WTC11 (cell line): ENCODE measurements at regions not wholly inside any gene's neighbourhood (a gene's known extent, or its start where the extent isn't known, plus 50 kb on each side); places are given as distances from the start of the nearest gene placed in this dataset.

Experiments used
- ATAC-seq: fragments of 200-7000 bp; cut with Tn5 transposase; 2 replicates; pipeline ENCODE4 v1.10.0; 2021; ENCODE audit warnings: mild to moderate bottlenecking, moderate library complexity
- CTCF ChIA-PET: fragments of 300-600 bp; sonication (Branson Sonifier 250); formaldehyde crosslinking; loops from one replicate; lab custom pipeline; 2021; ENCODE audit warnings: antibody characterized with exemption; lab: Charles Lee
- POLR2A ChIA-PET: fragments of 350-600 bp; sonication (Branson Sonifier 250); formaldehyde crosslinking; loops from one replicate; lab custom pipeline; 2021; ENCODE audit warnings: antibody characterized with exemption; lab: Charles Lee
- DNase-seq: peaks from one replicate; pipeline ENCODE4 v3.0.0; 2021; ENCODE audit warnings: low spot score
- H3K27ac Mint-ChIP-seq: 2 replicates; pipeline ENCODE4 v1.8.0; 2021; ENCODE audit warnings: mixed read lengths
- H3K27me3 Mint-ChIP-seq: 2 replicates; pipeline ENCODE4 v1.8.0; 2021; ENCODE audit warnings: low read depth, mild to moderate bottlenecking, moderate library complexity, mixed read lengths
- H3K36me3 Mint-ChIP-seq: 2 replicates; pipeline ENCODE4 v1.8.0; 2021; ENCODE audit warnings: mixed read lengths
- H3K4me1 Mint-ChIP-seq: 2 replicates; pipeline ENCODE4 v1.8.0; 2022; ENCODE audit warnings: mixed read lengths
- H3K4me3 Mint-ChIP-seq: 2 replicates; pipeline ENCODE4 v1.8.0; 2021; ENCODE audit warnings: mild to moderate bottlenecking, moderate library complexity, mixed read lengths
- H3K9me3 Mint-ChIP-seq: 2 replicates; pipeline ENCODE4 v1.8.0; 2021; ENCODE audit warnings: mixed read lengths
- CBFB ChIP-seq: sonication (generic); formaldehyde crosslinking; IDR thresholded peaks from 2 replicates; pipeline ENCODE4 v1.8.1; 2022; ENCODE audit warnings: mild to moderate bottlenecking, low read depth, missing genetic modification reagents
- CREM ChIP-seq: sonication (generic); formaldehyde crosslinking; IDR thresholded peaks from 2 replicates; pipeline ENCODE4 v1.8.1; 2022; ENCODE audit warnings: mild to moderate bottlenecking, missing genetic modification reagents, moderate library complexity
- EMX1 ChIP-seq: fragments of 250-450 bp; sonication (Bioruptor Pico); IDR thresholded peaks from 2 replicates; pipeline ENCODE4 v1.8.0; 2021; ENCODE audit warnings: mild to moderate bottlenecking
- ETV6 ChIP-seq: sonication (generic); formaldehyde crosslinking; IDR thresholded peaks from 2 replicates; pipeline ENCODE4 v1.8.1; 2022; ENCODE audit warnings: mild to moderate bottlenecking, missing genetic modification reagents
- GRHL2 ChIP-seq: fragments of 250-450 bp; sonication (Bioruptor Pico); IDR thresholded peaks from 2 replicates; pipeline ENCODE4 v1.8.0; 2022; ENCODE audit warnings: mild to moderate bottlenecking, moderate library complexity; ENCODE audit not compliant: insufficient replicate concordance, severe bottlenecking
- IRF2 ChIP-seq: sonication (generic); formaldehyde crosslinking; IDR thresholded peaks from 2 replicates; pipeline ENCODE4 v1.8.0; 2022; ENCODE audit warnings: low read depth, missing genetic modification reagents, borderline replicate concordance
- MYBL2 ChIP-seq: sonication (generic); formaldehyde crosslinking; IDR thresholded peaks from 2 replicates; pipeline ENCODE4 v1.8.1; 2023; ENCODE audit warnings: mild to moderate bottlenecking, moderate library complexity, missing genetic modification reagents
- NFE2L1 ChIP-seq: sonication (generic); formaldehyde crosslinking; IDR thresholded peaks from 2 replicates; pipeline ENCODE4 v1.8.1; 2023; ENCODE audit warnings: missing genetic modification reagents
- NR2C2 ChIP-seq: sonication (generic); formaldehyde crosslinking; IDR thresholded peaks from 2 replicates; pipeline ENCODE4 v1.8.0; 2022; ENCODE audit warnings: mild to moderate bottlenecking, missing genetic modification reagents
- OVOL2 ChIP-seq: fragments of 250-450 bp; sonication (Bioruptor Pico); IDR thresholded peaks from 2 replicates; pipeline ENCODE4 v1.9.0; 2021; ENCODE audit warnings: mild to moderate bottlenecking, borderline replicate concordance
- TEAD4 ChIP-seq: sonication (generic); formaldehyde crosslinking; IDR thresholded peaks from 2 replicates; pipeline ENCODE4 v1.8.0; 2022; ENCODE audit warnings: mild to moderate bottlenecking, missing genetic modification reagents
- ZBTB21 ChIP-seq: sonication (generic); formaldehyde crosslinking; IDR thresholded peaks from 2 replicates; pipeline ENCODE4 v1.8.1; 2023; ENCODE audit warnings: mild to moderate bottlenecking, missing genetic modification reagents, borderline replicate concordance
- ZNF263 ChIP-seq: sonication (generic); formaldehyde crosslinking; IDR thresholded peaks from 2 replicates; pipeline ENCODE4 v1.8.1; 2022; ENCODE audit warnings: low read depth, mild to moderate bottlenecking, moderate library complexity, missing genetic modification reagents
- ZNF317 ChIP-seq: sonication (generic); formaldehyde crosslinking; IDR thresholded peaks from 2 replicates; pipeline ENCODE4 v1.8.1; 2023; ENCODE audit warnings: low read depth, mild to moderate bottlenecking, moderate library complexity, missing genetic modification reagents, borderline replicate concordance
- ZNF671 ChIP-seq: fragments of 250-450 bp; sonication (Bioruptor Pico); IDR thresholded peaks from 2 replicates; pipeline ENCODE4 v1.8.0; 2021; ENCODE audit warnings: mild to moderate bottlenecking
- TF ChIP-seq, protein P1 (sequence below): sonication (generic); formaldehyde crosslinking; IDR thresholded peaks from 2 replicates; pipeline ENCODE4 v1.8.1; 2022; ENCODE audit warnings: missing genetic modification reagents, borderline replicate concordance
- TF ChIP-seq, protein P2 (sequence below): fragments of 250-450 bp; sonication (Bioruptor Pico); IDR thresholded peaks from 2 replicates; pipeline ENCODE4 v1.9.0; 2021; ENCODE audit warnings: moderate library complexity, mild to moderate bottlenecking, inconsistent platforms, borderline replicate concordance
- TF ChIP-seq, protein P3 (sequence below): fragments of 250-450 bp; sonication (Bioruptor Pico); IDR thresholded peaks from 2 replicates; pipeline ENCODE4 v1.9.0; 2021; ENCODE audit warnings: mild to moderate bottlenecking, borderline replicate concordance
- TF ChIP-seq, protein P4 (sequence below): fragments of 250-450 bp; sonication (Bioruptor Pico); conservative IDR thresholded peaks from 2 replicates; pipeline ENCODE4 v1.9.0; 2021; ENCODE audit warnings: mild to moderate bottlenecking
- TF ChIP-seq, protein P5 (sequence below): sonication (generic); formaldehyde crosslinking; IDR thresholded peaks from 2 replicates; pipeline ENCODE4 v1.8.1; 2023; ENCODE audit warnings: mild to moderate bottlenecking, missing genetic modification reagents, moderate library complexity

DNA sequence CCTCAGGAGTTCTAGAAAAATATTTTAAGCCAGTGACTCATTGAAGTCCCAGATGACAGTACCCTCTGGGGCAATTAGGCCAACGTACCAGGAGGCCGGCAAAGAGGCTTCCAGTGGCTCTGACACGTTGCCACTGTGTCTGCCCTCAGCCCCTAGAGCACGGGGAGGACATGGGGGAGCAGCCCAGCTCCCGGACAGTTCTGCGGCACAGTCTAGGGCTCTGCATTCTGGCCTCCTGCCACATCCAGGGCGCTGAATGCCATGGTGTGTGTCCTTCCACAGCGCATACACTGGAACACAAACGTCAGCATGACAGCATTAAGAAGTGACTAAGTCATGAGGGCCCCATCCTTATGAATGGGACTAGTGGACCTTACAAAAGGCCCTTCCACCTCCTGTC, 156.2 kb downstream of the RNASET2 start:
- POLR2A ChIA-PET, result no interaction called here
- no peak for TF ChIP-seq ETV6
- no peak for TF ChIP-seq TEAD4 (CRISPR knock-in tag)
- TF ChIP-seq, protein P1, sequence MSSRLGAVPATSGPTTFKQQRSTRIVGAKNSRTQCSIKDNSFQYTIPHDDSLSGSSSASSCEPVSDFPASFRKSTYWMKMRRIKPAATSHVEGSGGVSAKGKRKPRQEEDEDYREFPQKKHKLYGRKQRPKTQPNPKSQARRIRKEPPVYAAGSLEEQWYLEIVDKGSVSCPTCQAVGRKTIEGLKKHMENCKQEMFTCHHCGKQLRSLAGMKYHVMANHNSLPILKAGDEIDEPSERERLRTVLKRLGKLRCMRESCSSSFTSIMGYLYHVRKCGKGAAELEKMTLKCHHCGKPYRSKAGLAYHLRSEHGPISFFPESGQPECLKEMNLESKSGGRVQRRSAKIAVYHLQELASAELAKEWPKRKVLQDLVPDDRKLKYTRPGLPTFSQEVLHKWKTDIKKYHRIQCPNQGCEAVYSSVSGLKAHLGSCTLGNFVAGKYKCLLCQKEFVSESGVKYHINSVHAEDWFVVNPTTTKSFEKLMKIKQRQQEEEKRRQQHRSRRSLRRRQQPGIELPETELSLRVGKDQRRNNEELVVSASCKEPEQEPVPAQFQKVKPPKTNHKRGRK (CRISPR knock-in tag), result no peak
- TF ChIP-seq, protein P2, sequence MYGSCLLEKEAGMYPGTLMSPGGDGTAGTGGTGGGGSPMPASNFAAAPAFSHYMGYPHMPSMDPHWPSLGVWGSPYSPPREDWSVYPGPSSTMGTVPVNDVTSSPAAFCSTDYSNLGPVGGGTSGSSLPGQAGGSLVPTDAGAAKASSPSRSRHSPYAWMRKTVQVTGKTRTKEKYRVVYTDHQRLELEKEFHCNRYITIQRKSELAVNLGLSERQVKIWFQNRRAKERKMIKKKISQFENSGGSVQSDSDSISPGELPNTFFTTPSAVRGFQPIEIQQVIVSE (CRISPR knock-in tag), result no peak
- TF ChIP-seq, protein P3, sequence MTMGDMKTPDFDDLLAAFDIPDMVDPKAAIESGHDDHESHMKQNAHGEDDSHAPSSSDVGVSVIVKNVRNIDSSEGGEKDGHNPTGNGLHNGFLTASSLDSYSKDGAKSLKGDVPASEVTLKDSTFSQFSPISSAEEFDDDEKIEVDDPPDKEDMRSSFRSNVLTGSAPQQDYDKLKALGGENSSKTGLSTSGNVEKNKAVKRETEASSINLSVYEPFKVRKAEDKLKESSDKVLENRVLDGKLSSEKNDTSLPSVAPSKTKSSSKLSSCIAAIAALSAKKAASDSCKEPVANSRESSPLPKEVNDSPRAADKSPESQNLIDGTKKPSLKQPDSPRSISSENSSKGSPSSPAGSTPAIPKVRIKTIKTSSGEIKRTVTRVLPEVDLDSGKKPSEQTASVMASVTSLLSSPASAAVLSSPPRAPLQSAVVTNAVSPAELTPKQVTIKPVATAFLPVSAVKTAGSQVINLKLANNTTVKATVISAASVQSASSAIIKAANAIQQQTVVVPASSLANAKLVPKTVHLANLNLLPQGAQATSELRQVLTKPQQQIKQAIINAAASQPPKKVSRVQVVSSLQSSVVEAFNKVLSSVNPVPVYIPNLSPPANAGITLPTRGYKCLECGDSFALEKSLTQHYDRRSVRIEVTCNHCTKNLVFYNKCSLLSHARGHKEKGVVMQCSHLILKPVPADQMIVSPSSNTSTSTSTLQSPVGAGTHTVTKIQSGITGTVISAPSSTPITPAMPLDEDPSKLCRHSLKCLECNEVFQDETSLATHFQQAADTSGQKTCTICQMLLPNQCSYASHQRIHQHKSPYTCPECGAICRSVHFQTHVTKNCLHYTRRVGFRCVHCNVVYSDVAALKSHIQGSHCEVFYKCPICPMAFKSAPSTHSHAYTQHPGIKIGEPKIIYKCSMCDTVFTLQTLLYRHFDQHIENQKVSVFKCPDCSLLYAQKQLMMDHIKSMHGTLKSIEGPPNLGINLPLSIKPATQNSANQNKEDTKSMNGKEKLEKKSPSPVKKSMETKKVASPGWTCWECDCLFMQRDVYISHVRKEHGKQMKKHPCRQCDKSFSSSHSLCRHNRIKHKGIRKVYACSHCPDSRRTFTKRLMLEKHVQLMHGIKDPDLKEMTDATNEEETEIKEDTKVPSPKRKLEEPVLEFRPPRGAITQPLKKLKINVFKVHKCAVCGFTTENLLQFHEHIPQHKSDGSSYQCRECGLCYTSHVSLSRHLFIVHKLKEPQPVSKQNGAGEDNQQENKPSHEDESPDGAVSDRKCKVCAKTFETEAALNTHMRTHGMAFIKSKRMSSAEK (CRISPR knock-in tag), result no peak
- no peak for TF ChIP-seq CREM
- TF ChIP-seq MYBL2 (CRISPR knock-in tag), result no peak
- no peak for TF ChIP-seq NFE2L1
- no peak for TF ChIP-seq ZNF317 (CRISPR knock-in tag)
- no peak for TF ChIP-seq OVOL2
- no peak for TF ChIP-seq ZNF671 (CRISPR knock-in tag)
- TF ChIP-seq EMX1 (CRISPR knock-in tag), result no peak
- TF ChIP-seq, protein P4, sequence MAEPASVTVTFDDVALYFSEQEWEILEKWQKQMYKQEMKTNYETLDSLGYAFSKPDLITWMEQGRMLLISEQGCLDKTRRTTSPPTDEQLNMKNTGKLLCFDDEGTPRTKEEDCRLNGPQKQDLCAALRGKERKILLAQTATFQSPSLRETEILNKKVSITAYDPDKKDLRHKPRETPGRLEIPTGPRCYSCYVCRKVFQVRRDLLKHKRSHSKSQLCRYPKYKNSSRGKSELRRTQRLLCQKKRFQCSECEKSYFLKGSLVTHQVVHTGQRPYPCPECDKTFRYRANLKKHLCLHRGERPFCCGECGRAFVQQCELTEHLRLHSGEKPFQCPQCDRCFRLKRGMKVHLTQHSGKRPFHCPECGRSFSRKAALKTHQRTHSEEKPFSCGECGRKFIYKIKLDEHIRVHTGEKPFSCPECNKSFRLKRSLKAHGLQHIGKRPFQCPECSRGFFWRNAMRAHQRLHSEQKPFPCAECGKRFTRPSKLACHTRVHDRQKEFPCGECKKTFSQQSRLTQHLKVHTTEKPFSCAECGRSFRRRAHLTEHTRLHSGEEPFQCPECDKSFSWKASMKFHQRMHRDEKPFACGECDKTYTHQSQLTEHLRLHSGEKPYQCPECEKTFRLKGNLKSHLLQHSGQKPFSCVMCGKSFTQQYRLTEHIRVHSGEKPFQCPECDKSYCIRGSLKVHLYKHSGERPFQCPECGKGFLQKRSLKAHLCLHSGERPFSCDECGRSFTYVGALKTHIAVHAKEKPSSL, result no peak
- TF ChIP-seq GRHL2, result no peak
- no peak for TF ChIP-seq CBFB (CRISPR knock-in tag)
- TF ChIP-seq NR2C2, result no peak
- TF ChIP-seq IRF2 (CRISPR knock-in tag), result no peak
- TF ChIP-seq ZNF263 (CRISPR knock-in tag), result no peak
- TF ChIP-seq ZBTB21 (CRISPR knock-in tag), result no peak
- TF ChIP-seq, protein P5, sequence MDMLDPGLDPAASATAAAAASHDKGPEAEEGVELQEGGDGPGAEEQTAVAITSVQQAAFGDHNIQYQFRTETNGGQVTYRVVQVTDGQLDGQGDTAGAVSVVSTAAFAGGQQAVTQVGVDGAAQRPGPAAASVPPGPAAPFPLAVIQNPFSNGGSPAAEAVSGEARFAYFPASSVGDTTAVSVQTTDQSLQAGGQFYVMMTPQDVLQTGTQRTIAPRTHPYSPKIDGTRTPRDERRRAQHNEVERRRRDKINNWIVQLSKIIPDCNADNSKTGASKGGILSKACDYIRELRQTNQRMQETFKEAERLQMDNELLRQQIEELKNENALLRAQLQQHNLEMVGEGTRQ, result no peak
- TF ChIP-seq, all 79 proteins: peak for 0
- Mint-ChIP-seq H3K4me3 (no peak overlapping the region), H3K4me1 (no peaks in the 10 kb centered on the region), H3K27me3 (no peaks in the 10 kb centered on the region), H3K36me3 (peaks cover 1% of the 10 kb centered on the region; the same call in 1 of the 2 replicates), H3K27ac (no peak overlapping the region), H3K9me3 (peaks cover 2% of the 10 kb centered on the region)
- CTCF ChIA-PET, result interaction anchor here (2.2 kb wide), 1 partner anchor 28 kb away, joined by 6 read pairs; no protein-coding TSS in a partner anchor
- DNase-seq (no peak), ATAC-seq (no peak)
